CD4-positive, alpha-beta T cell treated with Interleukin-6 for 4 hours (primary cell): ENCODE measurements at regions not wholly inside any gene's neighbourhood (a gene's known extent, or its start where the extent isn't known, plus 50 kb on each side); places are given as distances from the start of the nearest gene placed in this dataset.
A peak's percentile ranks its signal among the peaks of the same experiment; 100 is the strongest.

Source experiments
- DNase-seq: peaks from one replicate; pipeline ENCODE4 v3.0.0-alpha.2; 2020; ENCODE audit warnings: mixed read lengths

GRCh38 chr9:117547904-117548303 lies 133.0 kb upstream of the ASTN2 start:
- DNase-seq = no peak

GRCh38 chr9:117546894-117547678 lies 132.2 kb upstream of the ASTN2 start:
- peak; percentile 1 for DNase-seq

- no peak for DNase-seq
Observed at GRCh38 chr9:117545846-117546245, 131.0 kb upstream of the ASTN2 start.

GRCh38 chr9:117543089-117543488 lies 128.2 kb upstream of the ASTN2 start:
- DNase-seq = no peak

- no peak for DNase-seq
Observed at GRCh38 chr9:117542021-117542420, 127.2 kb upstream of the ASTN2 start.

- no peak for DNase-seq
Observed at GRCh38 chr9:117541181-117541580, 126.3 kb upstream of the ASTN2 start.

GRCh38 chr9:117535973-117536372 lies 121.1 kb upstream of the ASTN2 start:
- no peak for DNase-seq

GRCh38 chr9:117535434-117535833 lies 120.6 kb upstream of the ASTN2 start:
- no peak for DNase-seq

- no peak for DNase-seq
Observed at GRCh38 chr9:117528225-117528624, 113.4 kb upstream of the ASTN2 start.

- no peak for DNase-seq
Observed at GRCh38 chr9:117526674-117527073, 111.8 kb upstream of the ASTN2 start.

GRCh38 chr9:117523531-117524153 lies 108.8 kb upstream of the ASTN2 start:
- no peak for DNase-seq

- no peak for DNase-seq
Observed at GRCh38 chr9:117521293-117521692, 106.4 kb upstream of the ASTN2 start.

GRCh38 chr9:117516676-117517632 lies 102.1 kb upstream of the ASTN2 start:
- DNase-seq = no peak

- DNase-seq = no peak
Observed at GRCh38 chr9:117511852-117512481, 97.1 kb upstream of the ASTN2 start.

- DNase-seq = no peak
Observed at GRCh38 chr9:117496307-117496706, 81.5 kb upstream of the ASTN2 start.

- DNase-seq = no peak
Observed at GRCh38 chr9:117494401-117495090, 79.7 kb upstream of the ASTN2 start.

- DNase-seq = no peak
Observed at GRCh38 chr9:117492476-117492875, 77.6 kb upstream of the ASTN2 start.

GRCh38 chr9:117491491-117491890 lies 76.6 kb upstream of the ASTN2 start:
- DNase-seq = no peak

GRCh38 chr9:117490199-117490598 lies 75.3 kb upstream of the ASTN2 start:
- no peak for DNase-seq

GRCh38 chr9:117488659-117489058 lies 73.8 kb upstream of the ASTN2 start:
- DNase-seq = no peak

- DNase-seq = peak; percentile 10
Observed at GRCh38 chr9:117487555-117488175, 72.8 kb upstream of the ASTN2 start.

GRCh38 chr9:117486426-117486825 lies 71.6 kb upstream of the ASTN2 start:
- no peak for DNase-seq
